Vagina (tissue), 2 donors: ENCODE measurements at regions not wholly inside any gene's neighbourhood (a gene's known extent, or its start where the extent isn't known, plus 50 kb on each side); places are given as distances from the start of the nearest gene placed in this dataset.

Source experiments
- DNase-seq, 2 donors: peaks; one replicate each; pipeline ENCODE4 v3.0.0-alpha.2; 2017; ENCODE audit errors: extremely low spot score in 2 of 2
- H3K27ac ChIP-seq: fragments of 200-600 bp; sonication (generic); one replicate; pipeline ENCODE4 v1.5.1; 2019
- H3K27me3 ChIP-seq: fragments of 200-600 bp; sonication (generic); one replicate; pipeline ENCODE4 v1.5.1; 2019
- H3K36me3 ChIP-seq, 2 donors: fragments of 200-600 bp; sonication (generic); one replicate each; pipeline ENCODE4 v1.5.1; 2017 to 2019
- H3K4me1 ChIP-seq: fragments of 200-600 bp; sonication (generic); one replicate; pipeline ENCODE4 v1.5.1; 2019
- H3K4me3 ChIP-seq, 2 donors: fragments of 200-600 bp; sonication (generic); 1 replicate in 1 of 2; 2 replicates in 1 of 2; pipeline ENCODE4 v1.5.1; 2016 to 2019
- H3K9me3 ChIP-seq: fragments of 200-600 bp; sonication (generic); one replicate; pipeline ENCODE4 v1.5.1; 2019
- POLR2A ChIP-seq, 2 donors: fragments of 450-650 bp; IDR thresholded peaks; one replicate each; pipeline ENCODE4 v1.6.1; 2017; ENCODE audit warnings: antibody characterized with exemption in 2 of 2, mild to moderate bottlenecking in 2 of 2, moderate library complexity in 2 of 2
- POLR2AphosphoS5 ChIP-seq, 2 donors: sonication (generic); formaldehyde crosslinking; IDR thresholded peaks; one replicate each; pipeline ENCODE4 v1.9.0; 2017; ENCODE audit warnings: antibody characterized with exemption in 2 of 2, mild to moderate bottlenecking in 2 of 2, low read depth in 1 of 2; ENCODE audit not compliant: insufficient read depth in 1 of 2
- intact Hi-C: fragments of 100-400 bp; cut with DNase I; formaldehyde crosslinking; loops from one replicate; pipeline ENCODE4 v1.15.1; 2023
- TF ChIP-seq, protein P1 (sequence below), 3 experiments: fragments of 450-650 bp in 2 of 3; fragments of 200-600 bp in 1 of 3; sonication (generic) in 1 of 3; IDR thresholded peaks; one replicate each; pipeline ENCODE4 v1.5.1; 2017 to 2019; ENCODE audit warnings: antibody characterized with exemption in 3 of 3, mild to moderate bottlenecking in 2 of 3, moderate library complexity in 2 of 3

DNA sequence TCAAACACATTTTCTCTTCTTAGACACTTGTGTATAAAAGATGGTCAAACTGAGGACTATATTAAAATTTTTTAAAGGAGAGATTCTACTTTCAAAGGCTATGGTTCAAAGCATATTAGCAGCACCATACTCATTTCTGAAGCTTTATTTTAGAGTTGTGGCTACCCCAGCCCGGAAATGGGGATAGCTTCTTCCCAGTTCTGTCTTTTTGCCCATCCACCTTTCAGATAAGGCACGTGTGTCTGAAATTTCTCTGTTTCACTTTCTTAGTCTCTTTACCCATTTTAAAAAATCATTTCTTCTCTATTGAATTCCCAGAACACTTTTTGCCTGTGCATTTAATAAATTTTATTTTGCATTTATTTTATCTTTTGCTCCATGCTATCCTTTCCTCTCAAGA lies 431.5 kb downstream of the RNF144A start:
- Histone ChIP-seq H3K27me3 (no peaks in the 10 kb centered on the region), H3K27ac (no peak overlapping the region), H3K4me3 (no peak overlapping the region), H3K36me3 (no peaks in the 10 kb centered on the region), H3K9me3 (no peaks in the 10 kb centered on the region), H3K4me1 (no peaks in the 10 kb centered on the region)
- TF ChIP-seq, protein P1, sequence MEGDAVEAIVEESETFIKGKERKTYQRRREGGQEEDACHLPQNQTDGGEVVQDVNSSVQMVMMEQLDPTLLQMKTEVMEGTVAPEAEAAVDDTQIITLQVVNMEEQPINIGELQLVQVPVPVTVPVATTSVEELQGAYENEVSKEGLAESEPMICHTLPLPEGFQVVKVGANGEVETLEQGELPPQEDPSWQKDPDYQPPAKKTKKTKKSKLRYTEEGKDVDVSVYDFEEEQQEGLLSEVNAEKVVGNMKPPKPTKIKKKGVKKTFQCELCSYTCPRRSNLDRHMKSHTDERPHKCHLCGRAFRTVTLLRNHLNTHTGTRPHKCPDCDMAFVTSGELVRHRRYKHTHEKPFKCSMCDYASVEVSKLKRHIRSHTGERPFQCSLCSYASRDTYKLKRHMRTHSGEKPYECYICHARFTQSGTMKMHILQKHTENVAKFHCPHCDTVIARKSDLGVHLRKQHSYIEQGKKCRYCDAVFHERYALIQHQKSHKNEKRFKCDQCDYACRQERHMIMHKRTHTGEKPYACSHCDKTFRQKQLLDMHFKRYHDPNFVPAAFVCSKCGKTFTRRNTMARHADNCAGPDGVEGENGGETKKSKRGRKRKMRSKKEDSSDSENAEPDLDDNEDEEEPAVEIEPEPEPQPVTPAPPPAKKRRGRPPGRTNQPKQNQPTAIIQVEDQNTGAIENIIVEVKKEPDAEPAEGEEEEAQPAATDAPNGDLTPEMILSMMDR (IDR thresholded peaks at IDR 0.05) = no peak
- no peak for TF ChIP-seq POLR2A (IDR thresholded peaks at IDR 0.05)
- no peak for TF ChIP-seq POLR2AphosphoS5 (IDR thresholded peaks at IDR 0.05; ENCODE audit: insufficient read depth in 1 of 2, low read depth in 1 of 2)
- intact Hi-C loops = no loop called here
- DNase-seq = no peak

DNA sequence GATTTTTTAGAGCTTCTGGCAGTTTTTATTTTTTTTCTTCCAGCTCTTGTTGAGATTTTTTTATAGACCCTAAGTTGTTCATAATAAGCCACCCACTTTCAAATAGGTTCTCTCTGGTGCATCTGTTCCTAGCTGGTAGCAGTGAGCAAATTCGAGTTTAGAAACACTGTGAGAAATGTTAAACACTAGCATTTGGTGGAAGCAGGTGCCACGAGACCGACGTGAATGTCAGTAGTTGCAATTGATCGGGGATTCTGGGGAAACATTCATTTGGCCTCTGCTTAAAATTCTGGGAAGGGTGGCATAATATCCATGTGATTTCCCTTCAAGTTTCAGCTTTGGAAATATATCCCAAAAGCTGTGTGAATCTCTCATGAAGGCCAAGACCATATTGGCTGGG lies 435.0 kb downstream of the RNF144A start:
- Histone ChIP-seq H3K4me3 (no peak overlapping the region), H3K36me3 (no peaks in the 10 kb centered on the region), H3K4me1 (no peaks in the 10 kb centered on the region), H3K27ac (no peak overlapping the region), H3K27me3 (no peaks in the 10 kb centered on the region), H3K9me3 (no peaks in the 10 kb centered on the region)
- no peak for TF ChIP-seq POLR2AphosphoS5 (IDR thresholded peaks at IDR 0.05; ENCODE audit: insufficient read depth in 1 of 2, low read depth in 1 of 2)
- no peak for TF ChIP-seq POLR2A (IDR thresholded peaks at IDR 0.05)
- TF ChIP-seq, protein P1 (IDR thresholded peaks at IDR 0.05) = no peak
- no peak for DNase-seq
- intact Hi-C loops = no loop called here

DNA sequence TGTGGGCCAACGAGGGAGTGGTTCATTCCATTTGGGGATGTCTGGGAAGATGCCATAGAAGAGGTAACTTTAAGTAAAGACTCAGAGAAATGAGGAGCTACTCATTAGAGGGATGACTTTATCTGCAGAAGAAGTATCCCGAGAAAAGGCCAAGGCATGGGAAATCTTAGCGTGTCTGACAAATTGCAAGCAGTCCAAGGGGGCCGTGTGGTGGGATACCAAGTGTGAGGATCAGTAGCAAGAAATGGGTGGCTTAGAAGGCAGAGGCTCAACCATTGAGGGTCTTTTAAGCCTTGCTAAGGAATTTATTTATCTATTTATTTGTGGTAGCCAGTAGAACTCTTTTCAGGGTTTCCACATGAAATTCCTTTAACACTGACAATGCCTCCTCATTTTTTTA lies 436.4 kb downstream of the RNF144A start:
- no peak for TF ChIP-seq POLR2AphosphoS5 (IDR thresholded peaks at IDR 0.05; ENCODE audit: insufficient read depth in 1 of 2, low read depth in 1 of 2)
- TF ChIP-seq, protein P1 (IDR thresholded peaks at IDR 0.05) = no peak
- TF ChIP-seq POLR2A (IDR thresholded peaks at IDR 0.05) = no peak
- no peaks in the 10 kb centered on the region for H3K9me3 ChIP-seq
- no peaks in the 10 kb centered on the region for H3K36me3 ChIP-seq
- no peak overlapping the region for H3K27ac ChIP-seq
- intact Hi-C loops = no loop called here
- no peaks in the 10 kb centered on the region for H3K27me3 ChIP-seq
- no peaks in the 10 kb centered on the region for H3K4me1 ChIP-seq
- no peak for DNase-seq
- no peak overlapping the region for H3K4me3 ChIP-seq

DNA sequence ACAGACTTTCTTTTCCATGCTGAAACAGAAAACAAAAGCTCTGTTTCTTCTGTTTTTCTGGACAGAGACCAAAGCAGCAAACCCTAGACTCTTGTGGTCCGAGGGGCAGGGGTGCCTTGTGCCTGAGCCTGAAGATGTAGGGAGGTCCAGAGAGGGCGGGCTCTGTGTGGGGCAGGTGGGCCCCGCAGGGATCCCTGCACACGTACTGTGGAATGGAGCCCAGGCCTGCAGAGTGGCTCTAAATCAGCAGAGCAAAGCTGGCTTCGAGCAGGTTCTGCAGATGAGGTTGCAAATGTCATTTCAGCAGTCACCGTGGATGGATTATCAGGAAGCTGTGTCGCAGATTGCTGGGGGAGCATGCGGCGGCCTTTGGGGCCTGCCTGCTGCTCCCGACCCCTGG lies 438.6 kb downstream of the RNF144A start:
- TF ChIP-seq, protein P1 (IDR thresholded peaks at IDR 0.05) = no peak
- TF ChIP-seq POLR2AphosphoS5 (IDR thresholded peaks at IDR 0.05; ENCODE audit: insufficient read depth in 1 of 2, low read depth in 1 of 2) (no peak), POLR2A (IDR thresholded peaks at IDR 0.05) (no peak)
- intact Hi-C loops = no loop called here
- DNase-seq = no peak
- H3K27ac ChIP-seq = no peak overlapping the region
- no peaks in the 10 kb centered on the region for H3K36me3 ChIP-seq
- H3K9me3 ChIP-seq = no peaks in the 10 kb centered on the region
- no peaks in the 10 kb centered on the region for H3K27me3 ChIP-seq
- no peaks in the 10 kb centered on the region for H3K4me1 ChIP-seq
- no peak overlapping the region for H3K4me3 ChIP-seq

DNA sequence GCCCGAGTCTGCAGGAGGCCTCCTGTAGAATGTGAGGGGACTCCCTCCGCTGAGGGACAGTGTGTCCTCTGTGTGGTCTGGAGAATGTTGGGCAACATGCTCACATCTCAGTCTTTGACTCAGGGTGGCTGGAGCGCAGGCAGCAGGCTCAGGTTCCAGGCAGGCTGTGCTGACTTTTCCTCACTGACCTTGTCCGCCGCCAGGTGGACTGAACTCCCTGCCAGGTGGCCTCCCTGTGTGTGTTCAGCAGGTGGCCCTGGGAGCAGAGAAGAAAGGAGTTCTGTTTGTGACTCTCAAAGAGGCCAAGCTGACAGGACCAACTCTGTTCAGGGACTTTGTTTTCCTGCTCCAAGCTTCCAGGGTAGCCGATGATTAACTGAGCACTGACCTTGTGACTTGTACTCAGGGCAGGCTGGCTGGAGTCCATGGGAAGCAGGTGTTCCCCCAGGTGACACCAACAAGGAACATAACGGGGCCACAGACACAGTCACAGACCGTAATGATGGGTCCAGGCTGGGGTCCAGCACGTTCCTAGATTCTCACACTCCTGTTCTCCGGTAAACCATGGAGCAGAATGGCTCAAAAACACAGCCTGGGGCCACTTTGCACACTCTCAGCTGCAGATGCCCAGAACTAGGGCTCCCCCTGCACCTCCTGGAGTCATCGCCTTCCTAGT lies 439.8 kb downstream of the RNF144A start:
- intact Hi-C loops = no loop called here
- no peaks in the 10 kb centered on the region for H3K27me3 ChIP-seq
- H3K4me3 ChIP-seq = no peak overlapping the region
- H3K9me3 ChIP-seq = no peaks in the 10 kb centered on the region
- H3K27ac ChIP-seq = no peak overlapping the region
- no peaks in the 10 kb centered on the region for H3K4me1 ChIP-seq
- no peak for DNase-seq
- TF ChIP-seq POLR2A (IDR thresholded peaks at IDR 0.05) (no peak), POLR2AphosphoS5 (IDR thresholded peaks at IDR 0.05; ENCODE audit: insufficient read depth in 1 of 2, low read depth in 1 of 2) (no peak)
- TF ChIP-seq, protein P1 (IDR thresholded peaks at IDR 0.05) = no peak
- H3K36me3 ChIP-seq = no peaks in the 10 kb centered on the region
